GM23248 (cell line): ENCODE measurements at regions not wholly inside any gene's neighbourhood (a gene's known extent, or its start where the extent isn't known, plus 50 kb on each side); places are given as distances from the start of the nearest gene placed in this dataset.

Source experiments
- EZH2 ChIP-seq: fragments of 200-600 bp; sonication (generic); IDR thresholded peaks from 2 replicates; pipeline ENCODE4 v1.6.1; 2018; ENCODE audit warnings: antibody characterized with exemption, mild to moderate bottlenecking; ENCODE audit not compliant: insufficient read depth, poor library complexity, severe bottlenecking
- EZH2phosphoT487 ChIP-seq: fragments of 200-600 bp; sonication (generic); IDR thresholded peaks from 2 replicates; pipeline ENCODE4 v1.6.1; 2018; ENCODE audit warnings: antibody characterized with exemption, moderate library complexity, mild to moderate bottlenecking, low read depth; ENCODE audit not compliant: insufficient read depth

DNA sequence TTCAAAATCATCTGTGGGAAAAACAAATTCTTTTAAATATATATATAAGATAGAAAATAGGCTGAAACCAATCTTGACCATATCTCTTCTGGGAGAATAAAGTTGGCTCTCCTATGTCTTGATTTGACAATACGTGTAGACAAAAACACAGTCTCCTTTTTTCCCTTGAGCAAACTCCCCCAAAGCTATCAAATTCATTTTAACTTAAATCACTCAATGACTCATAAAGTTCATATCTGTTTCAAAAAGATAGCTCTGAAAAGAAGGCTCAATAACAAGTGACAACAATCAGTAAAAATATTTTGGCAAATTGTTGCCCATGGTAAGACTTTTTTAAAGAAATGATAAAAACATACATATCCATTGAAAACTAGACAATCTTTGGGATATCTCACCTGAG lies 236.0 kb upstream of the TENT5A start:
- no peak for TF ChIP-seq EZH2
- no peak for TF ChIP-seq EZH2phosphoT487
